OCI-LY7 (cell line): ENCODE measurements at regions not wholly inside any gene's neighbourhood (a gene's known extent, or its start where the extent isn't known, plus 50 kb on each side); places are given as distances from the start of the nearest gene placed in this dataset.

Experiments
- CTCF ChIP-seq: fragments of 200-600 bp; sonication (generic); conservative IDR thresholded peaks from 2 replicates; pipeline ENCODE4 v1.5.1; 2014; ENCODE audit warnings: mild to moderate bottlenecking, antibody characterized with exemption, low read length, moderate library complexity, mixed read lengths
- EZH2phosphoT487 ChIP-seq: fragments of 200-600 bp; sonication (generic); IDR thresholded peaks from 2 replicates; pipeline ENCODE4 v1.6.1; 2018; ENCODE audit warnings: low read depth, borderline replicate concordance, mild to moderate bottlenecking, mixed run types, antibody characterized with exemption, low read length, moderate library complexity, mixed read lengths

GRCh38 chr2:19138264-19138825 lies 220.1 kb downstream of the OSR1 start:
- TF ChIP-seq CTCF = no peak
- TF ChIP-seq EZH2phosphoT487 = no peak
